ENCODE measurements at regions not wholly inside any gene's neighbourhood (a gene's known extent, or its start where the extent isn't known, plus 50 kb on each side); places are given as distances from the start of the nearest gene placed in this dataset.
A peak's percentile ranks its signal among the peaks of the same experiment; 100 is the strongest.

DNA sequence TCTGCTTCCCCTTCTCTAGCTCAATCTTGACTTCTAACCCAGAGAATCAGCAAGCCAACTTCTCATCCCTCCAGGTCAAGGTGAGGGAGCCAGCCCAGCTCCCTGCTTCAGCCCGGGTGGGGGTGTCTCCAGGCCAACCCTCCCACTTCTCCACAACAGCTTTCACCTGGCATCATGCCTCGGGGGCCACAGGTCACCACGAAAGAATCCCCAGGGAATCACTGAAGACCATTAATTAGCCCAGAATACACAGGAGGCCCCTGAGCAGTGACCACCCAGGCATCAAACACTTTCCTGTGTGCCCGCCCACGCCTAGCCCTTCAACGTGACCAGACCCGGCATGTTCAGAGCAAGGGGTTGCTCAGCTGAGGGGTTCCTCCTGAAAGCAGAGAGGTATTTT, 646.7 kb downstream of the BCOR start:
- no peak for DNase-seq

DNA sequence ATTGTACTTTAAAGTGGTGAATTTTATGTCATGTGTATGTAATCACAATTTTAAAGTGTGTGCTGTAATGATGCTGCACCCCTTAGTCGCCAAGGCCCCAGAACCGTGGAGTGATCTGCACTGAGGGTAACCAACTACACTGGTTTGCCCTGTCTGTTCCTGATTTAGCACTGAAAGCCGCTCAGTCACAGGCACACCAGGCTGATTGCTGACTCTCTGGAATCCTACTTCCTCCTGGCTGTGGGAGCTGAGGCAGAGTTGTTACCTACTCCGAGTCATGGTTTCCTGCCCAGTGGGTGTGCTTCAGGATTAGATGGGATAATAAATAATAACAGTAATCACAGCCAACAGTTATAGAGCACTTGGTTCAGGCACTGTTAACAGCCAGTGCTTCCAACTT, 645.4 kb downstream of the BCOR start:
- DNase-seq = no peak

GRCh38 chrX:39453889-39454621, 643.7 kb downstream of the BCOR start:
- no peak for DNase-seq

DNA sequence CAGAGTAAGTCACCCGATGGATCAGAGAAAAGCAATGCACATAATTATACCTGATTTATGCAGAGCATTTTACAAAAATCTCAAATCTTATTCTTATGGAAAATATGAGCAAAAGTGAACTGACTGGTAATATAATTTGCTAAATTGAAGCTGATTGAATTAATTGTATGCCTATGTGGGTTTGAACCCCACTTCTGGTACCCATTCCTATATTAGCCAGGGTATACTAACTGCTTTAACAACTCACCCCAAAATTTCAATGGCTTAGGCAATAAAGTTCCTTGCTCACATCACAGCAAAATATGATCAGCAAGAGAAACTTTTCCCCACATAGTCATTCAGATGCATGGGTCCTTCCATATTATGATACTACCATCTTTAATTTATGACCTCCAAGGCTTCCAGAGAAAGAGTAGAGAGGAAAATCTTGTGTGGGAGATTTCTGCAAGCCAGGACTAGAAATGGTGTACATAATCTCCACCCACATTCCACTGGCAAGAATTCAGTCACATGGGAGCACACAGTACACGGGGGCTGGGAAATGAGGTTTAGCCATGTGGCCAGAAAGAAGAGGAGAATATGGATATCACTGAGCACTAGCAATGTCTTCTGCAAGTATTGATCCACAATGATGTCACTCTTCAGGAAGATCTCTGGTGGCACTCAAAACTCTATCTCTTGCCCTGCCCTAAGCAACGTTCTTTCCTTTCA, 640.7 kb downstream of the BCOR start:
- peak in 1 of 2 donors; percentile 13 for DNase-seq

DNA sequence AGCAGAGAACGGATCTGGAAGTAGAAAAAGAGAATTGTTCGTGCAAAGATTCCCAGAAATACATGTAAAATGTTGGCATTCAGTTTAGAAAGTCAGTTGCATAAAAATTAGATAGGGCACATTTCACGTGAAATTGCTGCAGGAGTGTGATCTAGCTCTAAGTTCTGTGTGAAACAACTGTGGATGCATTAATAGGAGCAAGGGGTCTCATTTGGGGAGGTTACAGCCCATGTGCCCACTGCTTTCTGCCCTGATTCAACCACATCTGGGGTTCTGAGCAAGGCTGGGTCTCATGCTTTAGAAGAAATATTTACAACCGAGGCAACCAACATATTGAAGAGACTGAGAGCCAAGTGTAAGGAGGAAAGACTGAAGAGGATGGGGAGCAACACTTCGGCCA, 639.0 kb downstream of the BCOR start:
- DNase-seq = no peak

DNA sequence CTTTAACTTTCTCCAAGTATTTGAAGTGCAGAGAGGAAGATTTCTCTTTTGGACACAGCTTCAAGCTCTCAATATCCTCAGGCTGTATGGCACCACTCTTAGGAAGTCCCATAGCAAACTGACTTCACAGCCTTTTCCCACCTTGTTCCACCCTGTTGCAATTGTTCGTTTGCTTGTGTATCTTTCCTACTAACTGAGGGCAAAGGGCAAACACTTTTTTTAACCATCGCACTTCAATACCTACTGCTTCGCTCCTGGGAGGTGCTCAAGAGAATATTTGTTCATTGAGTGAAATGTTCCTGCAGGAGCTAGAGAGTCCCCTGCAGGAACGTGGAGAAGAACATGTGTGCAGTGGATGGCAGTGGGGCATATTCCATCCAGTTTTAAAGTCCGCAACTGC, 638.6 kb downstream of the BCOR start:
- DNase-seq = no peak

- DNase-seq = no peak
These were observed 637.8 kb downstream of the BCOR start for GRCh38 chrX:39459952-39460351.

DNA sequence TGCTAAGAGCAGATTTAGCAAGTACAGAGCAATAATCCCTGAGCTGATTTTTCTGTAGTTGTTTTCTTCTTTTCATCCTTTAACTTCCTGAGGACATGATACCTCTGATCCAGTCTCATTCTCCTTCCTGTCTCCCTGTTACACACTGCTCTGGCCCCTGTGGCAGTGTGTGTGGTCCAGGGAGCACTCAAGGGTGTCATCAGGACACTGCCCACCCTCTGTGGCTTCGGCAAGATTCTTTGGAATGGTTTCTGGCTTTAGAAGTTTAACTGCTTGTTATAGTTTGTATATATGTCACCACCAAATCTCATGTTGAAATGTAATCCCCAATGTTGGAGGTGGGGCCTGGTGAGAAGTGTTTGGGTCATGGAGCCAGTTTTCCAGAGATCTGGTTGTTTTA, 637.3 kb downstream of the BCOR start:
- no peak for DNase-seq

DNA sequence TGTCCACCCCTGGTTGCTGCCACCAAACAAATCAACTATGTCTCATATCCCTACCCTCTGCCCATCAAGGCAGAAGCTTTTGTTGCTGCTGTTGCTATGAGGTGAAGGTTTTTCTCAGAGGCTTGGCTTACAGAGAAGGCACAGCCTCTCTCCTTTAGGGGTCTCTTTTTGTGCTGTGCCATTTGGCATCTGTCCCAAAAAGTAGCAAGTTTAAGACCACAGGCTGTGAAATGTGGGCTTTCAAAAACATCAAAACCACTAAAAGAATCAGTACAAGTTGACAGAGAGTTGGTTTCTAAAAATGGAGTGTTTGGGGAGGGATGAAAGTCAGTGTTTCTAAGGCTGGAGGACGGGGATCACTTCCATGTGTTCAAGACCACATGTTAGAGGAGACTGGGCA, 634.9 kb downstream of the BCOR start:
- DNase-seq = no peak

DNA sequence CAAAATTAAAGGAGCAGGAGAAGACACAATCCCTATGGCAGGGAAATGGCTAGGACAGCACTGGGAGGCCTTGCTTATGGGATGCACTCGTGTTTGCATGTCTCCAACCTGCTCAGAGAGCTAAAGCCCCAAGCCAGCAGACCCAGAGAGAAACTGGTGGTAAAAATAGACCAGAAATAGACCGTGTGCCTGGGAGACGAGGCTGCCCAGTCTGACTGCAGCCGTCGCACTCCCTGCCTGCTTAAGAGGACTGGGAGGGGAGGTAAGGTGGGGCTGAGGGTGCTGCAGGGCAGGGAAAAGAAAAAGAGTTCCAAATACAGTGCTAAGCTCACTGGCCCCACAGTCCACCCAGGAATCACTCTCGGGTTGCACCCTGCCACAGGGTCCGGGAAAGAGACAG, 633.5 kb downstream of the BCOR start:
- no peak for DNase-seq

DNA sequence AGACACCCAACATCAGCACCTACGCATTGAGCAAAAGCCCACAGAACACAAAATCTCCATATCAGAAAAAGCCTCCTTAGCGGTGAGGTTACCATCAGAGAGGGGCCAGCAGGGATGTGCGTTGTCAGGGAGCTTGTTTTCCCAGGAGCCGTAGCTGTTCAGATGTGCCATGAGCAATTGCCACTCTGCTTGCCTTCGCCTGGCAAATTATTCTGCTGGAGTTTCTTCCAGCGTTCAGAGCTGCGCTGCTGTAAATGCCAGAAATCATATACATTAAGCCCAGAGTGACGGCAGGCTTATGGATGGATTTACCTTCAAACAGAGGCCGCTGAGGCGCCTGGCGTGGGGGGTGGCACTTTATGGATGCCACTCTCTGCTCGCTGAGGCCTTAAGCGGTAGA, 632.3 kb downstream of the BCOR start:
- DNase-seq = no peak

GRCh38 chrX:39465906-39466305, 631.9 kb downstream of the BCOR start:
- no peak for DNase-seq

GRCh38 chrX:39469126-39469525, 628.6 kb downstream of the BCOR start:
- no peak for DNase-seq

DNA sequence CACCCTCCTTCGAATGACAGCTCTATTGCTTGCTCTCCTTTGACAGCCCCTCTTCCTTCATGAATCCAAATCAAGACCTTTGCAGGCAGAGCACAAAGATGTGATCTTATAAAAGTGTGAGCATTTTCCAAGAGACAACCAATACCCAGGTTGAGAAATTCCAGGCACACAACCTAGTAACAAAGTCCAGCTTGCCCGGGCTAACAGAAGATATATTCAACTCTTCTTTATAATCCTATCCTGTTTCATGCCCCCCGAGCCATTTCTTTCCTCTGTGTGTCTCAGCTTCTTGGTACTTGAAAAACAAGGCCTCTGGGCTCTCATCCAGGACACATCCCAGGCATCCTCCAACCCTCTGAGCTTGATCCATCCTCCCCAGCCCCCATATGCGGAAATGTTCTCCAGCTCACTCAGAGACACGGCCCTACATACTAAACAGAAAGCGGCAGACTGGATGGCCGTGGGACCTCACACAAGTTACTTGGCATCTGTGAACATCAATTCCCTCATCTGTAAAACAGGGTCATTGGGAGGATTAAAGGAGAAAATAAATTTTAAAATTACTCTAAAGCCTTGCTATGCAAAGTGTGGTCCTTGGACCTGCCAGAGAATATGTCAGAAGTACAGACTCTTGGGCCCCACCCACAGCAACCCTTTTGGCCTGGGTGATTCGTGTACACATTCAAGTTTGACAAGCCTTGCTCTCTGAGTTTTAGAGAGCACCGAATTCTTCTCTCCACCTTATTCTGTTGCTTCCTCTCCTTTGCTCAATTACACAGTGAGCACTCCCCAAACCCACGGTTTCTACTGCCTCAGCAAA, 627.0 kb downstream of the BCOR start:
- DNase-seq = no peak

DNA sequence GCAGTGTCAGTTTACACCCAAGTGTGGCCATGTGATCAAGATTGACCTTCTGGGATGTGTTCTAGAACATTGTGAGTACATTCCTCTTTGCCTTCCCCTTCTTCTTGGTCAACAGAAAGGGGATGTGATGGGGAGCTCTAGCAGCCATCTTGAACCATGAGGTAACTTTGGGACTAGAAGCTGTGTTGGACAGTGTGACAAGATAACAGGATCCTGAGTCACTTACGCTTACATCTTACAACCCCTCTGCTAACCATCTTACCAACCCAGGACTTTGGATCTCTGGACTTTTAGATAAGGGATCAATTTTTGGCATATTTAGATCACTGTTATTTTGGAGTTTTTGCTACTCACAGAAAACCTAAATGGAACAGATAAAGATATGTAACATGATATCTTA, 625.6 kb downstream of the BCOR start:
- DNase-seq = no peak

GRCh38 chrX:39473812-39474211, 623.9 kb downstream of the BCOR start:
- DNase-seq = no peak

- DNase-seq = no peak
These were observed 622.4 kb downstream of the BCOR start for GRCh38 chrX:39475372-39475771.

DNA sequence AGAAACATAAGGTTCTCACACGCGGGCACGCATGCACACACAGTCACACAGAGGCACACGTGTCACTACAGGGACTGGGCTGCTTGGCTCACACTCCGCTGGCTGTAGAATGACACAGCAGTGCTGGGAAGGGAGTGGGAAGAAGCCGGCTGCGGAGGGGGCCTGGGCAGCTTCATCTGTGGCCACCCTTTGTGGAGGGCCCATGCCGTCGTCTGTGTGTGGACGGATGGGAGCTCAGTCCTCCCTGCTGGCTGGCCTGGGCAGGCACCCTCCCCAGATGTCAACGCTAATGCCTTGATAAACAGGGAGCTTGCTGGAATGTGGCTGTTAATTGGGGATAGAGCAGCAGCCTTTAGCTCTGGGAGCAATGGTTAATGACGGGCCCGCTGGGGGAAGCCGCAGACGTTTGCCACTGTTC, 621.1 kb downstream of the BCOR start:
- DNase-seq = no peak

DNA sequence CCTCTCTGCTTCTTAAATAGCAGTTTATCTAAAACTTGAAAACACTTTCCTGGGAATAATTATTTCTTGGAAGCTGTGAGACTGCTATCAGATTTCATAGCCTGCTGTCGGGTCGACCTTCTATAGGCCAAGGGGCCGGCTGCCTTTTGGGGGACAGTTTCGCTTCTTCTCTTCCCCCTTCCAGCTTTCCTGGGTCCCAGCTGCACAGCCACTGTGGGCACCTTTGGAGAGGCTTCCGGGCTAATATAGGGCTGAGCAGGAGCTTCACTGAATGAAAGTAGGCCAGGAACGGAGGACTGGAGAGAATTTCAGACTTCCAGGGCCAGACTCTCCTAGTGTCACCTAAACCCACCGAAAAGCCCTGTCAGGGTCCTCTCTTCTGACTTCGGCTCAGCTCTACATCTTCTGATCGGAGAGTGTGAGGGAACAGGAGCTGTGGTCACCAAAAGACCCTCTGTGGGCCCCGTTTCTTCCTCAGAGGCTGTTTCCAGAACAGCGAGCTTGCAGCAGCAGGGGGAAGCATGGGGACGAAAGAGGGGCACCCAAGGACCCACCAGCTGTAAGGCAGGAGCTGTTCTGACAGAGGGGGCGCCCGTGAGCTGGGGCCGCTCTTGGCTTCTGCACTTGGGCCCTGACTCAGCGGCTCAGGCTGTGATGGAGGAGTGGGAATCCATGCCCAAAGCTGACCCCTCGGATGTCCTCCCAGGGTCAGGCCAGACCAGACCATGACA, 620.6 kb downstream of the BCOR start:
- no peak for DNase-seq

DNA sequence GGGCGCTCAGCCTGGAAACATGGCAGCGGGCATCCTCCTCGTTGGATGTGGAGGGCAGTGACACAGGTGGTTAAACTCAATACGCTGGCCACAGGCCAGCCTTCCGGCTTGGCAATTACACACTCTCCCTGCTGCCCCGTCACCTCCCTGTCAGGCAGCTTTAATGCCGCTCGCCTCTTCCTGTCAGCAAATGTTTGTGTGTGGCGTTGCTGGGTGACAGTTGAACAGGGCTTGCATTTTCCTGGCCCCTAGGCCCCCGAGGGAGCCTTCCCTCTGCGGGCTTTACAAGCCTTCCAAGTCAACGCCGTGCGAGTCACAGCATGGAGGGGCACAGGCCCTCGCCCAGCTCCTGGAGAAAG, 620.0 kb downstream of the BCOR start:
- no peak for DNase-seq

GRCh38 chrX:39479856-39480255, 617.9 kb downstream of the BCOR start:
- DNase-seq = no peak

GRCh38 chrX:39480963-39481362, 616.8 kb downstream of the BCOR start:
- DNase-seq = no peak

DNA sequence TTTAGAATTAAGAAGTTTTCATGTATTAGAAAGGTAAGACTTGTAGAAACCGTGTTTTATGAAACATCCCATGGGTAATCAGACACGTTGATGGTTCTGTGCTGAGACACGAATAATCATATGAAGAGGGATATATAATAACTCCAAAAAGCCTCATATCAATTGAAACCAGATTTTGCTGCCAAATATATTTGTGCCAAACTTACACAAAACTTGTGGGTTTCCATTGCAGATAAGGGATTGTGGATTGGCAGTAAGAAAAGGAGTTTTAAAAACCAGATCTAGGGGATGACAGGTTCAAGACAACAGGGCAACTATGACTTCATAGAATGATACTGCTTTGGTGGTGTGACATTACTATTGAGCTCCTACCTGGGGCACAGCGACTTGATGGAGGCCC, 616.1 kb downstream of the BCOR start:
- no peak for DNase-seq

Data from hippocampal formation (tissue), 2 donors.